Peyer's patch (tissue), 4 donors: ENCODE measurements at regions not wholly inside any gene's neighbourhood (a gene's known extent, or its start where the extent isn't known, plus 50 kb on each side); places are given as distances from the start of the nearest gene placed in this dataset.

Experiments used
- DNase-seq, 3 donors: peaks; one replicate each; pipeline ENCODE4 v3.0.0-alpha.2; 2017 to 2019
- H3K27ac ChIP-seq, 4 donors: fragments of 200-600 bp; sonication (generic); one replicate each; pipeline ENCODE4 v1.5.1; 2016 to 2019
- H3K27me3 ChIP-seq, 2 donors: fragments of 200-600 bp; sonication (generic); one replicate each; pipeline ENCODE4 v1.5.1; 2019
- H3K36me3 ChIP-seq, 3 donors: fragments of 200-600 bp; sonication (generic); one replicate each; pipeline ENCODE4 v1.5.1; 2016 to 2019
- H3K4me1 ChIP-seq, 4 donors: fragments of 200-600 bp; sonication (generic); one replicate each; pipeline ENCODE4 v1.5.1; 2016 to 2019
- H3K4me3 ChIP-seq, 4 donors: fragments of 200-600 bp; sonication (generic); 1 replicate in 3 of 4; 2 replicates in 1 of 4; pipeline ENCODE4 v1.5.1; 2016 to 2019; ENCODE audit warnings: mild to moderate bottlenecking in 1 of 4
- H3K9me3 ChIP-seq, 4 donors: fragments of 200-600 bp; sonication (generic); one replicate each; pipeline ENCODE4 v1.5.1; 2016 to 2019; ENCODE audit warnings: mild to moderate bottlenecking in 1 of 4
- CTCF ChIP-seq, 6 experiments: fragments of 450-650 bp in 4 of 6; fragments of 200-600 bp in 2 of 6; sonication (generic) in 1 of 6; IDR thresholded peaks; one replicate each; pipeline ENCODE4 v1.5.1; 2017 to 2019; ENCODE audit warnings: antibody characterized with exemption in 6 of 6, mild to moderate bottlenecking in 3 of 6, moderate library complexity in 1 of 6
- POLR2A ChIP-seq, 2 donors: fragments of 450-650 bp; IDR thresholded peaks; one replicate each; pipeline ENCODE4 v1.5.1; 2017; ENCODE audit warnings: antibody characterized with exemption in 2 of 2, mild to moderate bottlenecking in 2 of 2, moderate library complexity in 2 of 2

DNA sequence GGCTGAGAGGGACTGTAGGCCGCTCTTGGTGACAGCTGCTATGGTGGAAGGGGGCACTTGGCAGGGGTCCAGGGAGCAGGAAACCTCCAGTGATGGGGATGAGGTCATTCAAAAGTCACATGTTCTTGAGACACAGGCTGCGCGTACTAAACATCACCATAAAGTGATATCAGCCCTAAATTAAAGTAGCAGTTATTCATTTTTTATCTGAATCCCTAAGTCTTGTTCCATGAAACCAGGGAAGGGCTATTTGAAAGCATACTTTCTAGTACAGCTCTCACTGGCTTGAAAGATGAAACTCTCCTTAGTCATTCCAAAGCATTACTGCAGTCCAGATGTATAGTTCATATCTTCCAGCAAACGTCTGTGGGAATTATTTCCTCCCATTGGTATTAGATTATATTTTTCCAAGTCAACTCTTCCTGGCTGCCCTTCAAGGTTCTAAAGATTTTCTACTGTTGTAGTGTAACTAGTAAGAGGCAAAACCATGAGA lies 373.1 kb downstream of the CD109 start:
- Histone ChIP-seq H3K36me3 (no peaks in the 10 kb centered on the region), H3K4me1 (no peaks in the 10 kb centered on the region), H3K27ac (no peak overlapping the region), H3K9me3 (no peaks in the 10 kb centered on the region), H3K4me3 (no peak overlapping the region), H3K27me3 (peaks cover 0 to 4% of the 10 kb centered on the region in 2 donors)
- DNase-seq = no peak
- TF ChIP-seq POLR2A (IDR thresholded peaks at IDR 0.05) = no peak
- TF ChIP-seq CTCF (IDR thresholded peaks at IDR 0.05) = no peak

- no peak for DNase-seq
- no peak overlapping the region for H3K27ac ChIP-seq
These were observed 370.3 kb downstream of the CD109 start for GRCh38 chr6:74066168-74066871.

GRCh38 chr6:74065705-74066104 lies 369.7 kb downstream of the CD109 start:
- Histone ChIP-seq H3K27me3 (peaks cover 0 to 4% of the 10 kb centered on the region in 2 donors), H3K36me3 (no peaks in the 10 kb centered on the region), H3K4me1 (no peaks in the 10 kb centered on the region), H3K27ac (no peak overlapping the region), H3K4me3 (no peak overlapping the region), H3K9me3 (no peaks in the 10 kb centered on the region)
- TF ChIP-seq POLR2A (IDR thresholded peaks at IDR 0.05) = no peak
- no peak for TF ChIP-seq CTCF (IDR thresholded peaks at IDR 0.05)
- DNase-seq = no peak

More at GRCh38 chr6:74066168-74066871, 370.3 kb downstream of the CD109 start:
- Histone ChIP-seq H3K9me3 (no peaks in the 10 kb centered on the region), H3K4me3 (no peak overlapping the region), H3K27me3 (peaks cover 0 to 4% of the 10 kb centered on the region in 2 donors), H3K36me3 (no peaks in the 10 kb centered on the region), H3K4me1 (no peaks in the 10 kb centered on the region)
- TF ChIP-seq CTCF (IDR thresholded peaks at IDR 0.05) (no peak), POLR2A (IDR thresholded peaks at IDR 0.05) (no peak)

DNA sequence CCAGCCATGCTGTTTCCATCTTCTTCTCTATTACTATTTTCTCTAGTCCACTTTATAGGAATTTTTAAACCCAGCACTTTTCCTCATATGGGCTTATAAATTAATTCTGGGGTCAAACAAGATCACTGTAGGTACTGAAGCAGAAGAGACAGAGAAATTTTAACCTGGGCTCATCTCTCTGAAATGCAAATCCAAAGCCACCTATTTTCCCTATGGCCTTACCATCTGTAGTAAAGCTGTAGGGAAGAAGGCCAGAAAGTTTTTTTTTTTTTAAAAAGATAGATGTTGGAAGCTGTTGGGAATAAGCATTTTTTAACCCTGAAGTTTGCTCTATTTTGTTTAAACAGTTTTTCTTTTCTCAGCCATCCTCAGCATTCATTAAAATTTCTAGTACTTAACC lies 367.4 kb downstream of the CD109 start:
- no peak for DNase-seq
- H3K27ac ChIP-seq = no peak overlapping the region
- TF ChIP-seq CTCF (IDR thresholded peaks at IDR 0.05) = no peak
- no peak for TF ChIP-seq POLR2A (IDR thresholded peaks at IDR 0.05)
- no peaks in the 10 kb centered on the region for H3K4me1 ChIP-seq
- peaks cover 0 to under 1% of the 10 kb centered on the region in 2 donors for H3K27me3 ChIP-seq
- H3K36me3 ChIP-seq = no peaks in the 10 kb centered on the region
- H3K4me3 ChIP-seq = no peak overlapping the region
- H3K9me3 ChIP-seq = no peaks in the 10 kb centered on the region

DNA sequence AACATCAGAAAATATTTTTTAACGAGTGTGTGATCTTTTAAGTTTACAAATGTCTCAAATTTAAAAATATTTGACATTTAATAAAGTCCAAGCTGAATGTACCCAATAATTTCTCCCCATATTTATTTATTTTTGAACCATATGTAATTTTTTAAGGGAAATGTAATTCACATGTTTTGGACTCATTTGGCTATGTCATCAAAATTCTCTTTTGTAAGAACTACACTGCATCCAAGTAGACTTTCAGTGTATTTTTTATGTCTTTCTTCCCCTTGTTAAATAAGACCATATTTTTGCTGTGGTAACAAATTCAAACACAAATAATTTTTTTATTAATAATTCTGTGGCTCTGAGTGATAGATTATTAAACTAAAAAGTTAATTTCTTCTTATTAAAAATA lies 365.2 kb downstream of the CD109 start:
- no peaks in the 10 kb centered on the region for H3K36me3 ChIP-seq
- no peaks in the 10 kb centered on the region for H3K27me3 ChIP-seq
- DNase-seq = no peak
- H3K9me3 ChIP-seq = no peaks in the 10 kb centered on the region
- no peak for TF ChIP-seq POLR2A (IDR thresholded peaks at IDR 0.05)
- H3K4me1 ChIP-seq = no peaks in the 10 kb centered on the region
- no peak overlapping the region for H3K27ac ChIP-seq
- H3K4me3 ChIP-seq = no peak overlapping the region

DNA sequence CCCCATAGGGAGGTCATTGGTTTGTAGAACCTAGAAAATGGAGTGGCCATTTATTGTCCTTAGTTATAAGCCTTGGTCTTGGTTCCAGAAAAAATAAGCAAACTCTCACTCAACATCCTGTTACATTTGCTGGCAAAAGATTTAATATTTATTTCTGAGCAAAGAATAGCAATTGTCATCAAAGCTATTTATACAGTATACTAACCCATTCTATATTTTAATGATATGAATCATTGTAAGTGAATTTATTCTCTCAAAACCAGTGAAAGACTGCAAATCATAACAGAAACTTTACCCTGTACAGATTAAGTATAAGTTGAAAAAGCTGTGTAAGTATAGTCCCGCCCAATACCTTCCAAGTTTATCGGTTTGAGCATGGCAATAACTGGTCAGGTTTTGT lies 364.4 kb downstream of the CD109 start:
- TF ChIP-seq CTCF (IDR thresholded peaks at IDR 0.05) (no peak), POLR2A (IDR thresholded peaks at IDR 0.05) (no peak)

More for the DNA sequence above, 364.4 kb downstream of the CD109 start:
- no peaks in the 10 kb centered on the region for H3K36me3 ChIP-seq
- H3K27me3 ChIP-seq = no peaks in the 10 kb centered on the region
- no peak for DNase-seq
- H3K4me1 ChIP-seq = no peaks in the 10 kb centered on the region
- H3K9me3 ChIP-seq = no peaks in the 10 kb centered on the region
- no peak overlapping the region for H3K4me3 ChIP-seq
- H3K27ac ChIP-seq = no peak overlapping the region
